HEK293 (cell line): ENCODE measurements at regions not wholly inside any gene's neighbourhood (a gene's known extent, or its start where the extent isn't known, plus 50 kb on each side); places are given as distances from the start of the nearest gene placed in this dataset.

Experiments used
- CTCF ChIA-PET: fragments of 350-600 bp; formaldehyde crosslinking; extraction: SDS; loops from one replicate; lab custom pipeline; 2021; ENCODE audit warnings: antibody characterized with exemption; lab: Yijun Ruan, JAX
- POLR2A ChIA-PET: fragments of 300-600 bp; formaldehyde crosslinking; extraction: SDS; loops from one replicate; lab custom pipeline; 2020; ENCODE audit warnings: antibody characterized with exemption, inconsistent platforms; lab: Yijun Ruan, JAX
- H3K27ac ChIP-seq: fragments of 200-500 bp; sonication (Bioruptor generic); 2 replicates; pipeline ENCODE4 v1.5.1; 2014; ENCODE audit warnings: low read depth, low read length, control low read depth, inconsistent platforms; ENCODE audit errors: extremely low read depth
- H3K36me3 ChIP-seq, 2 experiments: fragments of 200-500 bp in 1 of 2; sonication (Bioruptor generic) in 1 of 2; 1 replicate in 1 of 2; 2 replicates in 1 of 2; pipeline ENCODE4 v1.5.1; 2014 to 2017; ENCODE audit warnings: inconsistent platforms in 2 of 2, low read length in 2 of 2; ENCODE audit not compliant: control insufficient read depth in 2 of 2, insufficient read depth in 1 of 2
- H3K4me1 ChIP-seq: fragments of 200-500 bp; sonication (Bioruptor generic); 2 replicates; pipeline ENCODE4 v1.5.1; 2014; ENCODE audit warnings: mild to moderate bottlenecking, low read length, inconsistent platforms; ENCODE audit not compliant: control insufficient read depth, insufficient read depth
- H3K4me3 ChIP-seq: 2 replicates; pipeline ENCODE4 v1.5.1; 2011; ENCODE audit warnings: low read depth, mild to moderate bottlenecking, control low read depth, low read length, moderate library complexity
- H3K9me3 ChIP-seq: fragments of 200-500 bp; sonication (Bioruptor generic); 2 replicates; pipeline ENCODE4 v1.5.1; 2014; ENCODE audit warnings: low read depth, low read length, inconsistent platforms; ENCODE audit not compliant: control insufficient read depth, insufficient read depth
- GFI1B ChIP-seq: fragments of 450-650 bp; formaldehyde crosslinking; IDR thresholded peaks from 2 replicates; pipeline ENCODE4 v1.5.1; 2016; ENCODE audit warnings: missing biosample characterization, missing genetic modification characterization
- KLF1 ChIP-seq: fragments of 450-650 bp; formaldehyde crosslinking; IDR thresholded peaks from 2 replicates; pipeline ENCODE4 v1.5.1; 2016; ENCODE audit warnings: missing biosample characterization, missing genetic modification characterization
- SP2 ChIP-seq: fragments of 450-650 bp; formaldehyde crosslinking; IDR thresholded peaks from 2 replicates; pipeline ENCODE4 v1.5.1; 2016; ENCODE audit warnings: missing biosample characterization, missing genetic modification characterization
- SP7 ChIP-seq: fragments of 450-650 bp; formaldehyde crosslinking; IDR thresholded peaks from 2 replicates; pipeline ENCODE4 v1.5.1; 2016; ENCODE audit warnings: missing biosample characterization, missing genetic modification characterization
- ZBTB48 ChIP-seq: fragments of 450-650 bp; formaldehyde crosslinking; IDR thresholded peaks from 2 replicates; pipeline ENCODE4 v1.5.1; 2016; ENCODE audit warnings: missing biosample characterization, missing genetic modification characterization
- ZBTB7A ChIP-seq: fragments of 450-650 bp; formaldehyde crosslinking; IDR thresholded peaks from 2 replicates; pipeline ENCODE4 v1.5.1; 2016; ENCODE audit warnings: low read depth, missing biosample characterization, missing genetic modification characterization
- ZFP3 ChIP-seq: fragments of 450-650 bp; formaldehyde crosslinking; IDR thresholded peaks from 2 replicates; pipeline ENCODE4 v1.5.1; 2016; ENCODE audit warnings: low read depth, missing biosample characterization, missing genetic modification characterization
- ZNF146 ChIP-seq: fragments of 450-650 bp; formaldehyde crosslinking; IDR thresholded peaks from 2 replicates; pipeline ENCODE4 v1.5.1; 2016; ENCODE audit warnings: missing biosample characterization, missing genetic modification characterization
- ZNF555 ChIP-seq: fragments of 450-650 bp; formaldehyde crosslinking; conservative IDR thresholded peaks from 2 replicates; pipeline ENCODE4 v1.5.1; 2017; ENCODE audit warnings: missing biosample characterization, mild to moderate bottlenecking, missing genetic modification characterization, inconsistent platforms
- ZNF558 ChIP-seq: fragments of 450-650 bp; formaldehyde crosslinking; IDR thresholded peaks from 2 replicates; pipeline ENCODE4 v1.5.1; 2016; ENCODE audit warnings: missing biosample characterization, missing genetic modification characterization
- ZNF747 ChIP-seq: fragments of 450-650 bp; formaldehyde crosslinking; IDR thresholded peaks from 2 replicates; pipeline ENCODE4 v1.5.1; 2016; ENCODE audit warnings: missing biosample characterization, missing genetic modification characterization
- TF ChIP-seq, protein P1 (sequence below): fragments of 450-650 bp; formaldehyde crosslinking; IDR thresholded peaks from 2 replicates; pipeline ENCODE4 v1.5.1; 2016; ENCODE audit warnings: missing biosample characterization, missing genetic modification characterization
- TF ChIP-seq, protein P2 (sequence below): fragments of 450-650 bp; formaldehyde crosslinking; IDR thresholded peaks from 2 replicates; pipeline ENCODE4 v1.5.1; 2016; ENCODE audit warnings: missing biosample characterization, missing genetic modification characterization
- TF ChIP-seq, protein P3 (sequence below): fragments of 450-650 bp; formaldehyde crosslinking; IDR thresholded peaks from 2 replicates; pipeline ENCODE4 v1.5.1; 2016; ENCODE audit warnings: missing biosample characterization, missing genetic modification characterization
- TF ChIP-seq, protein P4 (sequence below): fragments of 450-650 bp; formaldehyde crosslinking; IDR thresholded peaks from 2 replicates; pipeline ENCODE4 v1.5.1; 2016; ENCODE audit warnings: missing biosample characterization, missing genetic modification characterization, low read depth
- TF ChIP-seq, protein P5 (sequence below): fragments of 450-650 bp; formaldehyde crosslinking; IDR thresholded peaks from 2 replicates; pipeline ENCODE4 v1.5.1; 2016; ENCODE audit warnings: missing biosample characterization, missing genetic modification characterization
- TF ChIP-seq, protein P6 (sequence below): fragments of 450-650 bp; formaldehyde crosslinking; IDR thresholded peaks from 2 replicates; pipeline ENCODE4 v1.5.1; 2016; ENCODE audit warnings: missing biosample characterization, missing genetic modification characterization
- TF ChIP-seq, protein P7 (sequence below): fragments of 450-650 bp; formaldehyde crosslinking; IDR thresholded peaks from 2 replicates; pipeline ENCODE4 v1.5.0; 2017; ENCODE audit warnings: missing biosample characterization, missing genetic modification characterization, borderline replicate concordance

DNA sequence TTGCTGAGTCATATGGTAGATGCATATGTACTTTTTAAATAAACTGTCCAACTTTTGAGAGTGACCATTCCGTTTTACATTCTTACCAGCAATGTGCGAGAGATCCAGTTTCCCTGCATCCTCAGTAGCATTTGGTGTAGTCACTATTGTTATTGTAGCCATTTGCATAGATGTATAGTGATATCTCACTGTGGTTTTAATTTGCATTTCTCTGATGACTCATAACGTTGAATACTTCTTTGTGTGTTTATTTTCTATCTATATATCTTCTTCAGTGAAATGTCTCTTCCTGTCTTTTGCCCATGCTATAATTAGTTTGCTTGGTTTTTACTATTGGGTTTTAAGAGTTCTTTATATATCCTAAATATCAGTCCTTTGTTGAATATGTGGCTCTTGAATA is 255.7 kb upstream of the GRM7 start:
- Histone ChIP-seq H3K27ac (no peak overlapping the region), H3K4me3 (no peak overlapping the region), H3K36me3 (no peaks in the 10 kb centered on the region), H3K9me3 (no peaks in the 10 kb centered on the region), H3K4me1 (no peaks in the 10 kb centered on the region)
- POLR2A ChIA-PET, result no interaction called here
- TF ChIP-seq ZNF747 (tag by site-specific recombination) (no peak), GFI1B (tag by site-specific recombination) (no peak), ZNF146 (tag by site-specific recombination) (no peak), SP2 (tag by site-specific recombination) (no peak), SP7 (no peak), ZNF558 (tag by site-specific recombination) (no peak), ZFP3 (tag by site-specific recombination) (no peak), ZBTB7A (tag by site-specific recombination) (no peak), KLF1 (tag by site-specific recombination) (no peak), ZNF555 (no peak), ZBTB48 (no peak)
- TF ChIP-seq, protein P1, sequence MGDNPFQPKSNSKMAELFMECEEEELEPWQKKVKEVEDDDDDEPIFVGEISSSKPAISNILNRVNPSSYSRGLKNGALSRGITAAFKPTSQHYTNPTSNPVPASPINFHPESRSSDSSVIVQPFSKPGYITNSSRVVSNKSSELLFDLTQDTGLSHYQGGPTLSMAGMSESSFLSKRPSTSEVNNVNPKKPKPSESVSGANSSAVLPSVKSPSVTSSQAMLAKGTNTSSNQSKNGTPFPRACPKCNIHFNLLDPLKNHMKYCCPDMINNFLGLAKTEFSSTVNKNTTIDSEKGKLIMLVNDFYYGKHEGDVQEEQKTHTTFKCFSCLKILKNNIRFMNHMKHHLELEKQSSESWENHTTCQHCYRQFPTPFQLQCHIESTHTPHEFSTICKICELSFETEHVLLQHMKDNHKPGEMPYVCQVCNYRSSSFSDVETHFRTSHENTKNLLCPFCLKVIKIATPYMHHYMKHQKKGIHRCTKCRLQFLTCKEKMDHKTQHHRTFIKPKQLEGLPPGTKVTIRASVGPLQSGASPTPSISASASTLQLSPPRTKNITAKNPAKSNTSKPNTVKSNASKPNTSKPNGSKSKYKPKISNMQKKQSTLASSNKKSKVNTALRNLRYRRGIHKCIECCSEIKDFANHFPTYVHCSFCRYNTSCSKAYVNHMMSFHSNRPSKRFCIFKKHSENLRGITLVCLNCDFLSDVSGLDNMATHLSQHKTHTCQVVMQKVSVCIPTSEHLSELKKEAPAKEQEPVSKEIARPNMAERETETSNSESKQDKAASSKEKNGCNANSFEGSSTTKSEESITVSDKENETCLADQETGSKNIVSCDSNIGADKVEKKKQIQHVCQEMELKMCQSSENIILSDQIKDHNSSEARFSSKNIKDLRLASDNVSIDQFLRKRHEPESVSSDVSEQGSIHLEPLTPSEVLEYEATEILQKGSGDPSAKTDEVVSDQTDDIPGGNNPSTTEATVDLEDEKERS (tag by site-specific recombination), result no peak
- TF ChIP-seq, protein P2, sequence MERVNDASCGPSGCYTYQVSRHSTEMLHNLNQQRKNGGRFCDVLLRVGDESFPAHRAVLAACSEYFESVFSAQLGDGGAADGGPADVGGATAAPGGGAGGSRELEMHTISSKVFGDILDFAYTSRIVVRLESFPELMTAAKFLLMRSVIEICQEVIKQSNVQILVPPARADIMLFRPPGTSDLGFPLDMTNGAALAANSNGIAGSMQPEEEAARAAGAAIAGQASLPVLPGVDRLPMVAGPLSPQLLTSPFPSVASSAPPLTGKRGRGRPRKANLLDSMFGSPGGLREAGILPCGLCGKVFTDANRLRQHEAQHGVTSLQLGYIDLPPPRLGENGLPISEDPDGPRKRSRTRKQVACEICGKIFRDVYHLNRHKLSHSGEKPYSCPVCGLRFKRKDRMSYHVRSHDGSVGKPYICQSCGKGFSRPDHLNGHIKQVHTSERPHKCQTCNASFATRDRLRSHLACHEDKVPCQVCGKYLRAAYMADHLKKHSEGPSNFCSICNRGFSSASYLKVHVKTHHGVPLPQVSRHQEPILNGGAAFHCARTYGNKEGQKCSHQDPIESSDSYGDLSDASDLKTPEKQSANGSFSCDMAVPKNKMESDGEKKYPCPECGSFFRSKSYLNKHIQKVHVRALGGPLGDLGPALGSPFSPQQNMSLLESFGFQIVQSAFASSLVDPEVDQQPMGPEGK, result no peak
- TF ChIP-seq, protein P3, sequence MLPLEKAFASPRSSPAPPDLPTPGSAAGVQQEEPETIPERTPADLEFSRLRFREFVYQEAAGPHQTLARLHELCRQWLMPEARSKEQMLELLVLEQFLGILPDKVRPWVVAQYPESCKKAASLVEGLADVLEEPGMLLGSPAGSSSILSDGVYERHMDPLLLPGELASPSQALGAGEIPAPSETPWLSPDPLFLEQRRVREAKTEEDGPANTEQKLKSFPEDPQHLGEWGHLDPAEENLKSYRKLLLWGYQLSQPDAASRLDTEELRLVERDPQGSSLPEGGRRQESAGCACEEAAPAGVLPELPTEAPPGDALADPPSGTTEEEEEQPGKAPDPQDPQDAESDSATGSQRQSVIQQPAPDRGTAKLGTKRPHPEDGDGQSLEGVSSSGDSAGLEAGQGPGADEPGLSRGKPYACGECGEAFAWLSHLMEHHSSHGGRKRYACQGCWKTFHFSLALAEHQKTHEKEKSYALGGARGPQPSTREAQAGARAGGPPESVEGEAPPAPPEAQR (tag by site-specific recombination), result no peak
- TF ChIP-seq, protein P4, sequence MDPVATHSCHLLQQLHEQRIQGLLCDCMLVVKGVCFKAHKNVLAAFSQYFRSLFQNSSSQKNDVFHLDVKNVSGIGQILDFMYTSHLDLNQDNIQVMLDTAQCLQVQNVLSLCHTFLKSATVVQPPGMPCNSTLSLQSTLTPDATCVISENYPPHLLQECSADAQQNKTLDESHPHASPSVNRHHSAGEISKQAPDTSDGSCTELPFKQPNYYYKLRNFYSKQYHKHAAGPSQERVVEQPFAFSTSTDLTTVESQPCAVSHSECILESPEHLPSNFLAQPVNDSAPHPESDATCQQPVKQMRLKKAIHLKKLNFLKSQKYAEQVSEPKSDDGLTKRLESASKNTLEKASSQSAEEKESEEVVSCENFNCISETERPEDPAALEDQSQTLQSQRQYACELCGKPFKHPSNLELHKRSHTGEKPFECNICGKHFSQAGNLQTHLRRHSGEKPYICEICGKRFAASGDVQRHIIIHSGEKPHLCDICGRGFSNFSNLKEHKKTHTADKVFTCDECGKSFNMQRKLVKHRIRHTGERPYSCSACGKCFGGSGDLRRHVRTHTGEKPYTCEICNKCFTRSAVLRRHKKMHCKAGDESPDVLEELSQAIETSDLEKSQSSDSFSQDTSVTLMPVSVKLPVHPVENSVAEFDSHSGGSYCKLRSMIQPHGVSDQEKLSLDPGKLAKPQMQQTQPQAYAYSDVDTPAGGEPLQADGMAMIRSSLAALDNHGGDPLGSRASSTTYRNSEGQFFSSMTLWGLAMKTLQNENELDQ (tag by site-specific recombination), result no peak
- TF ChIP-seq, protein P5, sequence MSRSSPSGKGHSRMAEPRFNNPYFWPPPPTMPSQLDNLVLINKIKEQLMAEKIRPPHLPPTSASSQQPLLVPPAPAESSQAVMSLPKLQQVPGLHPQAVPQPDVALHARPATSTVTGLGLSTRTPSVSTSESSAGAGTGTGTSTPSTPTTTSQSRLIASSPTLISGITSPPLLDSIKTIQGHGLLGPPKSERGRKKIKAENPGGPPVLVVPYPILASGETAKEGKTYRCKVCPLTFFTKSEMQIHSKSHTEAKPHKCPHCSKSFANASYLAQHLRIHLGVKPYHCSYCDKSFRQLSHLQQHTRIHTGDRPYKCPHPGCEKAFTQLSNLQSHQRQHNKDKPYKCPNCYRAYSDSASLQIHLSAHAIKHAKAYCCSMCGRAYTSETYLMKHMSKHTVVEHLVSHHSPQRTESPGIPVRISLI (tag by site-specific recombination), result no peak
- TF ChIP-seq, protein P6, sequence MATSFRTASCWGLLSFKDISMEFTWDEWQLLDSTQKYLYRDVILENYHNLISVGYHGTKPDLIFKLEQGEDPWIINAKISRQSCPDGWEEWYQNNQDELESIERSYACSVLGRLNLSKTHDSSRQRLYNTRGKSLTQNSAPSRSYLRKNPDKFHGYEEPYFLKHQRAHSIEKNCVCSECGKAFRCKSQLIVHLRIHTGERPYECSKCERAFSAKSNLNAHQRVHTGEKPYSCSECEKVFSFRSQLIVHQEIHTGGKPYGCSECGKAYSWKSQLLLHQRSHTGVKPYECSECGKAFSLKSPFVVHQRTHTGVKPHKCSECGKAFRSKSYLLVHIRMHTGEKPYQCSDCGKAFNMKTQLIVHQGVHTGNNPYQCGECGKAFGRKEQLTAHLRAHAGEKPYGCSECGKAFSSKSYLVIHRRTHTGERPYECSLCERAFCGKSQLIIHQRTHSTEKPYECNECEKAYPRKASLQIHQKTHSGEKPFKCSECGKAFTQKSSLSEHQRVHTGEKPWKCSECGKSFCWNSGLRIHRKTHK (tag by site-specific recombination), result no peak
- TF ChIP-seq, protein P7, sequence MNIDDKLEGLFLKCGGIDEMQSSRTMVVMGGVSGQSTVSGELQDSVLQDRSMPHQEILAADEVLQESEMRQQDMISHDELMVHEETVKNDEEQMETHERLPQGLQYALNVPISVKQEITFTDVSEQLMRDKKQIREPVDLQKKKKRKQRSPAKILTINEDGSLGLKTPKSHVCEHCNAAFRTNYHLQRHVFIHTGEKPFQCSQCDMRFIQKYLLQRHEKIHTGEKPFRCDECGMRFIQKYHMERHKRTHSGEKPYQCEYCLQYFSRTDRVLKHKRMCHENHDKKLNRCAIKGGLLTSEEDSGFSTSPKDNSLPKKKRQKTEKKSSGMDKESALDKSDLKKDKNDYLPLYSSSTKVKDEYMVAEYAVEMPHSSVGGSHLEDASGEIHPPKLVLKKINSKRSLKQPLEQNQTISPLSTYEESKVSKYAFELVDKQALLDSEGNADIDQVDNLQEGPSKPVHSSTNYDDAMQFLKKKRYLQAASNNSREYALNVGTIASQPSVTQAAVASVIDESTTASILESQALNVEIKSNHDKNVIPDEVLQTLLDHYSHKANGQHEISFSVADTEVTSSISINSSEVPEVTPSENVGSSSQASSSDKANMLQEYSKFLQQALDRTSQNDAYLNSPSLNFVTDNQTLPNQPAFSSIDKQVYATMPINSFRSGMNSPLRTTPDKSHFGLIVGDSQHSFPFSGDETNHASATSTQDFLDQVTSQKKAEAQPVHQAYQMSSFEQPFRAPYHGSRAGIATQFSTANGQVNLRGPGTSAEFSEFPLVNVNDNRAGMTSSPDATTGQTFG (tag by site-specific recombination), result no peak
- CTCF ChIA-PET, result interaction anchor here (0.6 kb wide), 1 partner anchor 105 kb away, joined by 3 read pairs; no protein-coding TSS in a partner anchor
